ENCODE measurements at regions not wholly inside any gene's neighbourhood (a gene's known extent, or its start where the extent isn't known, plus 50 kb on each side); places are given as distances from the start of the nearest gene placed in this dataset.

- no peak overlapping the region for H2AFZ ChIP-seq (replicated peaks; ENCODE audit: low read length, poor library complexity)
- H3K23ac ChIP-seq (ENCODE audit: low read depth, low read length) = no peak overlapping the region
- ChIA-PET CTCF (no interaction called here), POLR2A (ENCODE audit: unreplicated experiment) (no interaction called here)
- H3K27ac ChIP-seq (ENCODE audit: insufficient read depth, low read length) = no peak overlapping the region
- H2BK120ac ChIP-seq (ENCODE audit: low read depth, low read length) = no peak overlapping the region
- dilution Hi-C loops (cut with HindIII; ENCODE audit: low sequenced_read_pairs, unreplicated experiment) = no loop called here
- H3K56ac ChIP-seq (ENCODE audit: extremely low read depth, insufficient read depth, low read length) = no peak overlapping the region
- no peaks in the 10 kb centered on the region; the same call in 1 of the 2 replicates for H3K27me3 ChIP-seq (ENCODE audit: control insufficient read depth, insufficient read depth, low read length)
- no peak overlapping the region for H3K18ac ChIP-seq (ENCODE audit: low read depth, low read length)
- no peak overlapping the region for H2AK5ac ChIP-seq (ENCODE audit: low read depth, low read length)
- TF ChIP-seq RFX5 (IDR thresholded peaks at IDR 0.05; ENCODE audit: low read depth, low read length) (no peak), ELK1 (IDR thresholded peaks at IDR 0.05; ENCODE audit: borderline replicate concordance, low read depth, low read length) (no peak), MAFK (IDR thresholded peaks at IDR 0.05; ENCODE audit: low read depth, low read length) (no peak), POLR2A (IDR thresholded peaks at IDR 0.05; ENCODE audit: low read depth, low read length) (no peak), MAZ (IDR thresholded peaks at IDR 0.05; ENCODE audit: borderline replicate concordance, low read depth, low read length) (no peak), USF2 (IDR thresholded peaks at IDR 0.05; ENCODE audit: low read depth, low read length) (no peak), CTCF (conservative IDR thresholded peaks at IDR 0.05; ENCODE audit: low read depth, low read length) (no peak), NFE2L2 (IDR thresholded peaks at IDR 0.05; ENCODE audit: low read depth, low read length) (no peak), CEBPB (IDR thresholded peaks at IDR 0.05; ENCODE audit: low read depth, low read length) (no peak), MXI1 (IDR thresholded peaks at IDR 0.05; ENCODE audit: borderline replicate concordance, low read depth, low read length) (no peak)
- no peak overlapping the region for H3K9ac ChIP-seq (ENCODE audit: low read depth, low read length)
- no peak overlapping the region for H2BK5ac ChIP-seq (ENCODE audit: low read depth, low read length, poor library complexity, severe bottlenecking)
- no peak overlapping the region for H3K4me2 ChIP-seq (ENCODE audit: low read depth, low read length)
- intact Hi-C loops (cut with micrococcal nuclease) = no loop called here
- H3K9me3 ChIP-seq (ENCODE audit: control insufficient read depth, insufficient read depth, low read length) = no peaks in the 10 kb centered on the region
- no peak overlapping the region for H4K91ac ChIP-seq (ENCODE audit: insufficient read depth, low read depth, low read length)
- BruUV-seq (replicated peaks) = no TSS peak
- H4K20me1 ChIP-seq (ENCODE audit: insufficient read depth, low read length) = no peaks in the 10 kb centered on the region
- ATAC-seq (ENCODE audit: low read depth) (no peak), DNase-seq (no peak)
- H3K79me1 ChIP-seq (ENCODE audit: low read depth in 1 of 2, low read length in 2 of 2) = no peaks in the 10 kb centered on the region
- H3K4ac ChIP-seq (ENCODE audit: low read depth, low read length) = no peak overlapping the region
- H2AK9ac ChIP-seq (replicated peaks; ENCODE audit: low read depth, low read length, poor library complexity) = no peak overlapping the region
- no peak overlapping the region for H4K5ac ChIP-seq (ENCODE audit: low read depth, low read length)
- H3K4me1 ChIP-seq (ENCODE audit: control insufficient read depth, insufficient read depth, low read length) = no peaks in the 10 kb centered on the region
- no peaks in the 10 kb centered on the region for H3K36me3 ChIP-seq (ENCODE audit: control insufficient read depth, insufficient read depth, low read length)
- H2BK15ac ChIP-seq (ENCODE audit: low read depth, low read length) = no peak overlapping the region
- WGBS, 2 experiments (ENCODE audit: extremely low coverage in 2 of 2, insufficient read length in 1 of 2) = 100% methylated on average over 2 of the region's 5 CpGs; no CpG with 5 or more reads in 1 of the 2 experiments
- no peaks in the 10 kb centered on the region for H3K9me1 ChIP-seq (ENCODE audit: insufficient read depth, low read length)
- H3K14ac ChIP-seq (replicated peaks; ENCODE audit: low read depth, low read length) = no peak overlapping the region
- H4K8ac ChIP-seq (ENCODE audit: low read depth in 2 of 2, low read length in 2 of 2) = no peak overlapping the region
- no peak overlapping the region for H2BK20ac ChIP-seq (ENCODE audit: low read depth, low read length)
- no peak overlapping the region for H3K4me3 ChIP-seq (ENCODE audit: insufficient read depth, low read depth, low read length)
- in situ Hi-C loops (cut with MboI; ENCODE audit: low sequenced_read_pairs) = loop anchor here (10.0 kb wide), 1 partner anchor 970 kb away; no protein-coding TSS in a partner anchor
Observed at GRCh38 chr6:40315060-40315459, 272.1 kb downstream of the LRFN2 start.

All from IMR-90 (cell line).